CD14-positive monocyte (primary cell): ENCODE measurements at regions not wholly inside any gene's neighbourhood (a gene's known extent, or its start where the extent isn't known, plus 50 kb on each side); places are given as distances from the start of the nearest gene placed in this dataset.

Experiments
- DNase-seq, 3 donors: peaks; one replicate each; pipeline ENCODE4 v3.0.0-alpha.2; 2011 to 2022
- H2AFZ ChIP-seq: 2 replicates; pipeline ENCODE4 v1.6.0; 2012; ENCODE audit warnings: mild to moderate bottlenecking, low read depth, low read length, inconsistent platforms; ENCODE audit not compliant: insufficient read depth, poor library complexity, severe bottlenecking
- H3K27ac ChIP-seq, 2 donors: 1 replicate in 1 of 2; 2 replicates in 1 of 2; pipeline ENCODE4 v1.5.1; 2012 to 2013; ENCODE audit warnings: low read length in 2 of 2, control low read depth in 1 of 2, inconsistent platforms in 1 of 2, low read depth in 1 of 2, mild to moderate bottlenecking in 1 of 2
- H3K27me3 ChIP-seq, 2 donors: one replicate each; pipeline versions ENCODE4 v1.6.0 to v1.6.1; 2011 to 2013; ENCODE audit warnings: low read length in 2 of 2; ENCODE audit not compliant: control insufficient read depth in 2 of 2, insufficient read depth in 2 of 2
- H3K36me3 ChIP-seq, 2 donors: replicated peaks in 1 of 2; 1 replicate in 1 of 2; 2 replicates in 1 of 2; pipeline versions ENCODE4 v1.5.1 to v1.6.1; 2012 to 2013; ENCODE audit warnings: low read length in 2 of 2, control low read depth in 1 of 2, inconsistent platforms in 1 of 2, mild to moderate bottlenecking in 1 of 2; ENCODE audit not compliant: insufficient read depth in 2 of 2, control insufficient read depth in 1 of 2
- H3K4me1 ChIP-seq, 2 donors: 1 replicate in 1 of 2; 2 replicates in 1 of 2; pipeline versions ENCODE4 v1.5.1 to v1.6.1; 2012 to 2013; ENCODE audit warnings: low read length in 2 of 2, control low read depth in 1 of 2, inconsistent platforms in 1 of 2, mild to moderate bottlenecking in 1 of 2, moderate library complexity in 1 of 2; ENCODE audit not compliant: insufficient read depth in 2 of 2, control insufficient read depth in 1 of 2
- H3K4me2 ChIP-seq: replicated peaks from 2 replicates; pipeline ENCODE3; 2012; ENCODE audit warnings: low read length, moderate library complexity, mild to moderate bottlenecking; ENCODE audit not compliant: poor library complexity, severe bottlenecking; ENCODE audit errors: extremely low read depth
- H3K4me3 ChIP-seq, 3 experiments: fragments of 200-600 bp in 1 of 3; sonication (generic) in 1 of 3; replicated peaks in 1 of 3; 1 replicate in 2 of 3; 2 replicates in 1 of 3; pipeline ENCODE4 v1.5.1; 2011 to 2013; ENCODE audit warnings: low read length in 3 of 3, mild to moderate bottlenecking in 3 of 3, control low read depth in 2 of 3, low read depth in 2 of 3, inconsistent platforms in 1 of 3, moderate library complexity in 1 of 3
- H3K79me2 ChIP-seq: 2 replicates; pipeline ENCODE4 v1.6.0; 2012; ENCODE audit warnings: mild to moderate bottlenecking, control low read depth, inconsistent platforms, low read length, moderate library complexity; ENCODE audit not compliant: insufficient read depth
- H3K9ac ChIP-seq: 2 replicates; pipeline ENCODE4 v1.6.0; 2017; ENCODE audit warnings: low read length, mild to moderate bottlenecking; ENCODE audit not compliant: insufficient read depth, poor library complexity, severe bottlenecking
- H3K9me3 ChIP-seq, 2 donors: replicated peaks in 1 of 2; 1 replicate in 1 of 2; 2 replicates in 1 of 2; pipeline versions ENCODE4 v1.5.1 to v1.6.1; 2012 to 2013; ENCODE audit warnings: low read length in 2 of 2, control low read depth in 1 of 2; ENCODE audit not compliant: control insufficient read depth in 1 of 2, insufficient read depth in 1 of 2
- H4K20me1 ChIP-seq: 2 replicates; pipeline ENCODE4 v1.6.0; 2012; ENCODE audit warnings: mild to moderate bottlenecking, low read length, control low read depth, moderate library complexity; ENCODE audit not compliant: insufficient read depth
- H3K27ac Mint-ChIP-seq, 7 donors: one replicate each; pipeline ENCODE4 v1.8.0; 2020; ENCODE audit warnings: mild to moderate bottlenecking in 7 of 7, mixed read lengths in 7 of 7, moderate library complexity in 6 of 7, inconsistent platforms in 2 of 7
- H3K27me3 Mint-ChIP-seq, 3 donors: one replicate each; pipeline ENCODE4 v1.8.0; 2021 to 2022; ENCODE audit warnings: low read depth in 3 of 3, mild to moderate bottlenecking in 3 of 3, mixed read lengths in 3 of 3, moderate library complexity in 3 of 3, inconsistent platforms in 1 of 3
- H3K36me3 Mint-ChIP-seq, 2 donors: one replicate each; pipeline ENCODE4 v1.8.0; 2020; ENCODE audit warnings: mixed read lengths in 2 of 2, inconsistent platforms in 1 of 2, mild to moderate bottlenecking in 1 of 2
- H3K4me1 Mint-ChIP-seq: one replicate; pipeline ENCODE4 v1.8.0; 2020; ENCODE audit warnings: mild to moderate bottlenecking, mixed read lengths
- H3K4me3 Mint-ChIP-seq, 2 donors: one replicate each; pipeline ENCODE4 v1.8.0; 2020; ENCODE audit warnings: mild to moderate bottlenecking in 2 of 2, mixed read lengths in 2 of 2, moderate library complexity in 1 of 2
- H3K9me3 Mint-ChIP-seq, 7 donors: one replicate each; pipeline ENCODE4 v1.8.0; 2020 to 2022; ENCODE audit warnings: mixed read lengths in 7 of 7, mild to moderate bottlenecking in 6 of 7, moderate library complexity in 6 of 7, inconsistent platforms in 2 of 7
- CTCF ChIP-seq: fragments of 200-600 bp; IDR thresholded peaks from one replicate; pipeline ENCODE4 v1.8.0; 2022; ENCODE audit warnings: antibody characterized with exemption, mild to moderate bottlenecking
- WGBS: methylation state at CpG from one replicate; pipeline ENCODE4 v1.1.5; 2013; ENCODE audit warnings: missing lambda C conversion rate; ENCODE audit not compliant: insufficient coverage; 5-methylcytosine and 5-hydroxymethylcytosine counted together
- intact Hi-C, 2 donors: fragments of 100-400 bp; cut with micrococcal nuclease; formaldehyde crosslinking; loops; one replicate each; pipeline versions ENCODE4 v1.15.0 to v1.15.1; 2023

GRCh38 chr14:98208943-98209342, 1063.1 kb downstream of the BCL11B start:
- DNase-seq = no peak
- no peaks in the 10 kb centered on the region for H3K79me2 ChIP-seq
- Mint-ChIP-seq H3K4me1 (no peaks in the 10 kb centered on the region), H3K4me3 (no peak overlapping the region), H3K9me3 (peaks cover 0 to 10% (median 2%) of the 10 kb centered on the region in 7 donors), H3K27ac (no peak overlapping the region), H3K36me3 (no peaks in the 10 kb centered on the region), H3K27me3 (peaks cover 0 to 10% (median 3%) of the 10 kb centered on the region in 3 donors)
- H3K4me2 ChIP-seq = no peak overlapping the region
- no peaks in the 10 kb centered on the region for H4K20me1 ChIP-seq
- H2AFZ ChIP-seq = no peak overlapping the region
- intact Hi-C loops = no loop called here
- no peak for TF ChIP-seq CTCF
- no peak overlapping the region for H3K9ac ChIP-seq
- H3K9me3 ChIP-seq = peaks cover 0 to 2% of the 10 kb centered on the region in 2 donors
- H3K27me3 ChIP-seq = no peaks in the 10 kb centered on the region
- no peaks in the 10 kb centered on the region for H3K4me1 ChIP-seq
- H3K36me3 ChIP-seq = no peaks in the 10 kb centered on the region
- H3K27ac ChIP-seq = no peak overlapping the region
- H3K4me3 ChIP-seq = no peak overlapping the region
- 89% methylated on average over 3 of the region's 4 CpGs for WGBS

GRCh38 chr14:98210045-98210672, 1061.8 kb downstream of the BCL11B start:
- Histone ChIP-seq H3K4me3 (no peak overlapping the region), H2AFZ (no peak overlapping the region), H3K4me1 (no peaks in the 10 kb centered on the region), H3K9me3 (peaks cover 0 to 2% of the 10 kb centered on the region in 2 donors), H3K36me3 (no peaks in the 10 kb centered on the region), H4K20me1 (no peaks in the 10 kb centered on the region), H3K4me2 (no peak overlapping the region), H3K79me2 (no peaks in the 10 kb centered on the region), H3K9ac (no peak overlapping the region), H3K27ac (no peak overlapping the region), H3K27me3 (no peaks in the 10 kb centered on the region)
- Mint-ChIP-seq H3K9me3 (peaks cover 0 to 9% (median 2%) of the 10 kb centered on the region in 7 donors), H3K36me3 (no peaks in the 10 kb centered on the region), H3K4me3 (no peak overlapping the region), H3K27me3 (peaks cover 1 to 10% (median 6%) of the 10 kb centered on the region in 3 donors), H3K4me1 (no peaks in the 10 kb centered on the region), H3K27ac (no peak overlapping the region)
- intact Hi-C loops = no loop called here
- no peak for DNase-seq
- no peak for TF ChIP-seq CTCF
- 27% methylated on average over 10 of the region's 12 CpGs for WGBS
